IMR-90 (cell line): ENCODE measurements at regions not wholly inside any gene's neighbourhood (a gene's known extent, or its start where the extent isn't known, plus 50 kb on each side); places are given as distances from the start of the nearest gene placed in this dataset.

Experiments used
- POLR2A ChIP-seq: IDR thresholded peaks from 2 replicates; pipeline ENCODE4 v1.6.1; 2012; ENCODE audit warnings: mild to moderate bottlenecking, low read depth, low read length
- TF ChIP-seq, protein P1 (sequence below): conservative IDR thresholded peaks from 2 replicates; pipeline ENCODE4 v1.5.1; 2012; ENCODE audit warnings: mild to moderate bottlenecking, low read depth, low read length, improper control_type of control experiment

- TF ChIP-seq POLR2A: no peak
- TF ChIP-seq, protein P1, sequence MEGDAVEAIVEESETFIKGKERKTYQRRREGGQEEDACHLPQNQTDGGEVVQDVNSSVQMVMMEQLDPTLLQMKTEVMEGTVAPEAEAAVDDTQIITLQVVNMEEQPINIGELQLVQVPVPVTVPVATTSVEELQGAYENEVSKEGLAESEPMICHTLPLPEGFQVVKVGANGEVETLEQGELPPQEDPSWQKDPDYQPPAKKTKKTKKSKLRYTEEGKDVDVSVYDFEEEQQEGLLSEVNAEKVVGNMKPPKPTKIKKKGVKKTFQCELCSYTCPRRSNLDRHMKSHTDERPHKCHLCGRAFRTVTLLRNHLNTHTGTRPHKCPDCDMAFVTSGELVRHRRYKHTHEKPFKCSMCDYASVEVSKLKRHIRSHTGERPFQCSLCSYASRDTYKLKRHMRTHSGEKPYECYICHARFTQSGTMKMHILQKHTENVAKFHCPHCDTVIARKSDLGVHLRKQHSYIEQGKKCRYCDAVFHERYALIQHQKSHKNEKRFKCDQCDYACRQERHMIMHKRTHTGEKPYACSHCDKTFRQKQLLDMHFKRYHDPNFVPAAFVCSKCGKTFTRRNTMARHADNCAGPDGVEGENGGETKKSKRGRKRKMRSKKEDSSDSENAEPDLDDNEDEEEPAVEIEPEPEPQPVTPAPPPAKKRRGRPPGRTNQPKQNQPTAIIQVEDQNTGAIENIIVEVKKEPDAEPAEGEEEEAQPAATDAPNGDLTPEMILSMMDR: no peak
These were observed 260.0 kb downstream of the AUH start for GRCh38 chr9:91101611-91102168.
